Suppressor macrophage treated with lipopolysaccharide for 4 hours (primary cell): ENCODE measurements at regions not wholly inside any gene's neighbourhood (a gene's known extent, or its start where the extent isn't known, plus 50 kb on each side); places are given as distances from the start of the nearest gene placed in this dataset.

Experiments used
- DNase-seq: peaks from one replicate; pipeline ENCODE4 v3.0.0-alpha.2; 2020

GRCh38 chr1:222914861-222915632 lies 100.2 kb downstream of the DISP1 start:
- no peak for DNase-seq

DNA sequence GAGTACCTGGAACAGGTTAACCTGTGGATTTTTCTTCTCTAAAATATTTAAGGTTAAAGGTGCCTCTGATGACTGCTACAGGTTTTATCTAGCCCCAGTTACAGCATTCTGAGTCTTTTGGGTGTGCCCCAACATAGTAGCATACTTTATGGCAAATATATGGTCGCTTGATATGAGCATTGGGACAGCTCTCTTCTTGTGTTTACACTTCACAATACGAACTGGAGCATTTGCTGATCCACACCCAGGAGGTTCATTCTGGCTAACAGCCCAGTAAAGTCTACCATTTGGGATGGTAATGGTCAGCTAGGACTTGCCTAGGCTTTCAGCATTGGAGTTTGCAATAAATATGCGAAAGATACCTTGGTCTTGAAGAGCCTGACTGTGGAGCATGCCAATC lies 101.3 kb downstream of the DISP1 start:
- DNase-seq, result no peak

- no peak for DNase-seq
These were observed 104.1 kb downstream of the DISP1 start for GRCh38 chr1:222918801-222919477.

DNA sequence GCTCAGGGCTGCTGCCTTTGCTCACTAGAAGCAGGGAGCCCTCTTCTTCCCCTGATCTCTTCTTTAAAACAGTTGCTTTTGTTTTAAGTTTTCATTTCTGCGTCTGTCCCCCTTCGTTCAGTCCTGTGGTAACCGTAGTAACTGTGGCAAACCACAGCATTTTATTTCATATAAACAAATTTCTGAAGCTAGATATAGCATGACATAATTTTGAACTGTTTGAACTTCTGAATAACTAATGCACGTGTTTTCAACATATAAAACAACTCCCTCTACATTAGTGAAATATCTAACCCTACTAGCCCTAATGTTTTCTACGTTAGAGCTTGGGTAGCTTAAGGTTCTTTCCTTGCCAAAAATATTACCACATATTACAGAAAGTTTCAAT lies 104.6 kb downstream of the DISP1 start:
- no peak for DNase-seq

- no peak for DNase-seq
These were observed 105.3 kb downstream of the DISP1 start for GRCh38 chr1:222920169-222920568.

- DNase-seq, result no peak
These were observed 107.1 kb downstream of the DISP1 start for GRCh38 chr1:222921945-222922344.

- DNase-seq, result no peak
These were observed 108.7 kb downstream of the DISP1 start for GRCh38 chr1:222923506-222923905.

DNA sequence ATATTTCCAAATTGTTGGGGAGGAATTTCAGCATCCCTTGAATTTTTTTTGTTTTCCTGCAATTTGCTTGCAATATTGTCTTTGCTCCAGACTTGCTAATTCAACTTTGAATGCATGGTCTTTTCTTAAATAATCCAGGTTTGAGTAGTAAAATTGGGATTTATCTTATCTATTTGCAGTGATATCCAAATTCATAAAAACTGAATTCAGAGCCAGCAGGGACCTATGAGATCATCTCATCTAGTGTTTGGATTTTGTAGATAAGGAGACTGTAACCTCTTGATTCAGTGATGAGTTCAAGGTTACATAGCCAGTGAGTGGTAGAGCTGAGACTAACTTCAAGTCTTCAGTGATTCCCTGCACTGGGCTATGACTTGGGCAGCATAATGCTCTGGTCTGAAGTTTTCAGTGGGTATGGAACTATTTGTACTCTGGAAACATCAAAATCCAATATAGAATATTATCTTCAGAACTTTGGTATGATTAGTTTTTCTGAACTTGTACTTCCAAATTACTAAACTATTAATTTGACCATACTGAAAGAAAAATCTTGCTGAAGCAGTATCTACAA lies 109.4 kb downstream of the DISP1 start:
- DNase-seq, result no peak

DNA sequence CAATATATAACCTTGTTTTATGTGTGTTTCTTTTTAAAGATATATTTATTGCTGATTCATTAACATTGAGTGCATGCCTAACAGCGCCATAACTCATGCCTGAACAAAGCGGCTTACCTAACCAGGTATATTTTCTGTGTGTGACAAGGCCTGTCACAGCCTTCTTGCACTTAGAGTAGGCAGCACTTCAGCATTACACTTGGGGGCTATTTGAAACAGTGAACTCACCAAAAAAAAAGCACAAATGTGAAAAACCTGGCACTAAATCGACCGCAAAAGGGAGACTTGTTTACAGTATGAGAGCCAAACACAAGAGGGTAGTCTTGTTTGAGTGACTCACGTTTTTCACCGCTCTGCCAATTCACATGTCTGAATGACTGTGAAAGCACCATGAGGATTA lies 111.7 kb downstream of the DISP1 start:
- DNase-seq, result no peak

- no peak for DNase-seq
These were observed 112.2 kb downstream of the DISP1 start for GRCh38 chr1:222927031-222927430.

- DNase-seq, result no peak
These were observed 113.4 kb downstream of the DISP1 start for GRCh38 chr1:222928212-222928611.

- DNase-seq, result no peak
These were observed 115.2 kb downstream of the DISP1 start for GRCh38 chr1:222930070-222930469.

- DNase-seq, result no peak
These were observed 116.2 kb downstream of the DISP1 start for GRCh38 chr1:222931023-222931422.

- DNase-seq, result no peak
These were observed 118.4 kb downstream of the DISP1 start for GRCh38 chr1:222933273-222933672.

- no peak for DNase-seq
These were observed 120.5 kb downstream of the DISP1 start for GRCh38 chr1:222935239-222935900.

DNA sequence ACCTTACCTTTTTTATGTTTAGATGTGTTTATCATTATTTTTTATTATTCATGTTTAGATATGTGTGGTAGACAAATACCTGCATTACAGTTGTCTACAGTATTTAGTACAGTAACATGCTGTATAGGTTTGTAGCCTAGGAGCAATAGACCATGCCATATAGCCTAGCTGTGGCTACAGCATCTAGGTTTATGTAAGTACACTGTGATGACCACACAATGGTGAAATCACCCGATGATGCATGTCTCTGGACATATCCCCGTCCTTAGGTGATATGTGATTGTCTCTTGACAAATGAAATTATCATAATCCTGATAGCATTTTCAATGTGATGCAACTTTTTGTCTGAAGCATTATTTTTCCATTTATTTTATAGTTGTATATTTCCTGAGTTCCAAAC lies 121.2 kb downstream of the DISP1 start:
- DNase-seq, result no peak

GRCh38 chr1:222938986-222939385 lies 124.1 kb downstream of the DISP1 start:
- DNase-seq, result no peak

GRCh38 chr1:222940095-222940494 lies 125.3 kb downstream of the DISP1 start:
- DNase-seq, result no peak

DNA sequence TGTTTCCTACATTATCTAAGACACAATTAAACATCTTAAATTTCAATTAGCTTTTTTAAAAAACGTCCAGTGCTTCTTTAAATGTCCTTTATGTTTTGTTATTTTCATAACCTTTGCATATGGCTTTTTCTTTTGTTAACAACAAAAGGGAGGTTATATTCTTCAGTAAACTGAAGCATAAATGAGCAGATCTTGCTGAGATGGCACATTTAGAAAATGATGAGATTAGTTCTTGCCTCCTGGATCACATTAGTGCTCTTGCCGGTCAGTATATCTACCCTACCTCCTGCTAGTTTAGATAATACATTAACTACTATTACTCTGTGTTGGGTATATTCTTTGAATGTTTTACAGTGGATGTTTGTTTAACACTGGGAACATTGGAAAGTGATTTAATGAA lies 126.1 kb downstream of the DISP1 start:
- DNase-seq, result no peak

GRCh38 chr1:222941425-222941824 lies 126.6 kb downstream of the DISP1 start:
- DNase-seq, result no peak

GRCh38 chr1:222946436-222946835 lies 131.6 kb downstream of the DISP1 start:
- no peak for DNase-seq

- DNase-seq, result peak; percentile 2
These were observed 133.2 kb downstream of the DISP1 start for GRCh38 chr1:222948079-222948478.

DNA sequence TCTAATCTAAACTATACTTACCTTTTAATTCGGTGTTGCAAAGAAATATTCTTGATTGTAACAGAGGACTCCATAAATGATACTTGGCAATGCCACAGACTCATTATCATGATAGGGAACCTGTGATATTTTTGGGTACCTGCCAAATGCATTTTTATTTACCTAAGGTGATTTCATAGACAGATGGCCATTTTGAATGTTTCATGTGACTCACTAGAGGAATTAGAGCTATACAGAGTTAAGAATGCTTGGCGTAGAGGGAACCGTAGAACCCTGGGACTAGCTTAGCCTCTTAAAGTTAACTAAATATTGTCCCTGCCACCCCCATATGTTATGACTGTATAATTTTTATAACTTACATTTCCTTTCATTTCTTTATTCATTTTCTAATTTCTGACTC lies 136.1 kb downstream of the DISP1 start:
- DNase-seq, result no peak

GRCh38 chr1:222953585-222953984 lies 138.7 kb downstream of the DISP1 start:
- DNase-seq, result no peak
